SK-N-SH (cell line): ENCODE measurements at regions not wholly inside any gene's neighbourhood (a gene's known extent, or its start where the extent isn't known, plus 50 kb on each side); places are given as distances from the start of the nearest gene placed in this dataset.

ENCODE experiments used
- CTCF ChIA-PET: fragments of 300-600, 350-600 bp; formaldehyde crosslinking; extraction: SDS; loops from one replicate; lab custom pipeline; 2021; lab: Yijun Ruan, JAX
- POLR2A ChIA-PET: fragments of 350-600 bp; sonication (Branson Sonifier 250); formaldehyde crosslinking; extraction: SDS; loops from one replicate; lab custom pipeline; 2020; ENCODE audit warnings: antibody characterized with exemption, inconsistent platforms; lab: Yijun Ruan, JAX
- DNase-seq: peaks from one replicate; pipeline ENCODE4 v3.0.0; 2012
- H2AFZ ChIP-seq: fragments of 200-600 bp; sonication (generic); 2 replicates; pipeline ENCODE4 v1.8.1; 2016; ENCODE audit warnings: antibody characterized with exemption, mild to moderate bottlenecking, low read depth
- H3F3A ChIP-seq: fragments of 200-600 bp; sonication (generic); replicated peaks from 2 replicates; pipeline ENCODE3; 2016; ENCODE audit warnings: antibody characterized with exemption, mild to moderate bottlenecking; ENCODE audit not compliant: insufficient read depth
- H3K27ac ChIP-seq, 2 experiments: fragments of 200-500 bp in 1 of 2; fragments of 200-600 bp in 1 of 2; sonication (Bioruptor generic) in 1 of 2; sonication (generic), shearing (Covaris generic) in 1 of 2; 2 replicates each; pipeline versions ENCODE4 v1.5.1 to v1.6.1; 2014 to 2016; ENCODE audit warnings: low read depth in 2 of 2, inconsistent platforms in 1 of 2, low read length in 1 of 2, mild to moderate bottlenecking in 1 of 2, mixed read lengths in 1 of 2
- H3K27me3 ChIP-seq: fragments of 200-600 bp; sonication (generic), shearing (Covaris generic); 2 replicates; pipeline ENCODE4 v1.6.1; 2016; ENCODE audit warnings: mixed run types; ENCODE audit not compliant: insufficient read depth
- H3K36me3 ChIP-seq, 2 experiments: fragments of 200-500 bp in 1 of 2; fragments of 200-600 bp in 1 of 2; sonication (Bioruptor generic) in 1 of 2; sonication (generic) in 1 of 2; replicated peaks in 1 of 2; 2 replicates each; pipeline versions ENCODE3 to v1.5.1; 2014 to 2016; ENCODE audit warnings: low read length in 1 of 2, mild to moderate bottlenecking in 1 of 2; ENCODE audit not compliant: insufficient read depth in 2 of 2, control insufficient read depth in 1 of 2
- H3K4me1 ChIP-seq, 2 experiments: fragments of 200-500 bp in 1 of 2; fragments of 200-600 bp in 1 of 2; sonication (Bioruptor generic) in 1 of 2; sonication (generic), shearing (Covaris generic) in 1 of 2; 2 replicates each; pipeline versions ENCODE4 v1.5.1 to v1.6.1; 2014 to 2016; ENCODE audit warnings: low read depth in 1 of 2, low read length in 1 of 2, mixed run types in 1 of 2; ENCODE audit not compliant: insufficient read depth in 2 of 2, control insufficient read depth in 1 of 2
- H3K4me2 ChIP-seq: fragments of 200-600 bp; sonication (generic), shearing (Covaris generic); 2 replicates; pipeline ENCODE4 v1.6.1; 2017; ENCODE audit warnings: mixed run types
- H3K4me3 ChIP-seq, 2 experiments: fragments of 200-500 bp in 1 of 2; fragments of 200-600 bp in 1 of 2; sonication (Bioruptor generic) in 1 of 2; sonication (generic), shearing (Covaris generic) in 1 of 2; 2 replicates each; pipeline versions ENCODE4 v1.5.1 to v1.8.1; 2014 to 2016; ENCODE audit warnings: low read depth in 2 of 2, inconsistent platforms in 1 of 2, low read length in 1 of 2, mild to moderate bottlenecking in 1 of 2, mixed read lengths in 1 of 2, moderate library complexity in 1 of 2
- H3K79me2 ChIP-seq: fragments of 200-600 bp; sonication (generic); 2 replicates; pipeline ENCODE4 v1.8.1; 2017; ENCODE audit warnings: mild to moderate bottlenecking; ENCODE audit not compliant: insufficient read depth
- H3K9ac ChIP-seq: fragments of 200-600 bp; sonication (generic); 2 replicates; pipeline ENCODE4 v1.6.1; 2017; ENCODE audit warnings: mixed run types
- H3K9me2 ChIP-seq: fragments of 200-600 bp; sonication (generic); 2 replicates; pipeline ENCODE4 v1.6.1; 2017; ENCODE audit warnings: mixed run types
- H3K9me3 ChIP-seq: fragments of 200-600 bp; sonication (generic); 2 replicates; pipeline ENCODE4 v1.6.1; 2017; ENCODE audit warnings: mixed run types, mild to moderate bottlenecking, moderate library complexity
- H4K20me1 ChIP-seq: fragments of 200-600 bp; sonication (generic); 2 replicates; pipeline ENCODE4 v1.6.1; 2017; ENCODE audit warnings: mild to moderate bottlenecking, mixed run types; ENCODE audit not compliant: insufficient read depth
- CHD2 ChIP-seq: fragments of 150-350 bp; IDR thresholded peaks from 2 replicates; pipeline ENCODE4 v1.6.1; 2018; ENCODE audit warnings: low read length; ENCODE audit not compliant: partially characterized antibody
- ELF1 ChIP-seq: IDR thresholded peaks from 2 replicates; pipeline ENCODE4 v1.4.0; 2012
- EP300 ChIP-seq, 2 experiments: IDR thresholded peaks; 2 replicates each; pipeline versions ENCODE4 v1.4.0 to v1.6.1; 2012; ENCODE audit warnings: borderline replicate concordance in 1 of 2, low read depth in 1 of 2, low read length in 1 of 2
- FOXM1 ChIP-seq: IDR thresholded peaks from 2 replicates; pipeline ENCODE4 v1.4.0; 2012; ENCODE audit warnings: low read depth, mild to moderate bottlenecking
- GABPA ChIP-seq: IDR thresholded peaks from 2 replicates; pipeline ENCODE4 v1.4.0; 2012; ENCODE audit warnings: low read depth, mild to moderate bottlenecking
- GATA2 ChIP-seq: sonication (generic); formaldehyde crosslinking; IDR thresholded peaks from 2 replicates; pipeline ENCODE4 v1.5.0; 2020; ENCODE audit warnings: mild to moderate bottlenecking, missing genetic modification reagents
- MAX ChIP-seq: IDR thresholded peaks from 2 replicates; pipeline ENCODE4 v1.4.0; 2012; ENCODE audit warnings: low read depth
- MEF2A ChIP-seq: IDR thresholded peaks from 2 replicates; pipeline ENCODE4 v1.4.0; 2012; ENCODE audit warnings: low read depth, borderline replicate concordance
- MXI1 ChIP-seq: IDR thresholded peaks from 2 replicates; pipeline ENCODE4 v1.6.1; 2012; ENCODE audit warnings: mild to moderate bottlenecking, low read depth, low read length, improper control_type of control experiment
- POLR2AphosphoS5 ChIP-seq: IDR thresholded peaks from 2 replicates; pipeline ENCODE4 v1.6.1; 2012; ENCODE audit warnings: low read depth, low read length
- RAD21 ChIP-seq: IDR thresholded peaks from 2 replicates; pipeline ENCODE4 v1.6.1; 2012; ENCODE audit warnings: mild to moderate bottlenecking, low read length
- RCOR1 ChIP-seq: fragments of 150-350 bp; IDR thresholded peaks from 2 replicates; pipeline ENCODE4 v1.6.1; 2017; ENCODE audit warnings: antibody characterized with exemption, low read length
- REST ChIP-seq: IDR thresholded peaks from 2 replicates; pipeline ENCODE4 v1.6.1; 2012; ENCODE audit warnings: mild to moderate bottlenecking, low read depth, low read length, moderate library complexity
- RFX5 ChIP-seq: IDR thresholded peaks from 2 replicates; pipeline ENCODE4 v1.6.1; 2012; ENCODE audit warnings: mild to moderate bottlenecking, improper control_type of control experiment, low read length
- RXRA ChIP-seq: IDR thresholded peaks from 2 replicates; pipeline ENCODE4 v1.4.0; 2012; ENCODE audit warnings: low read depth, mild to moderate bottlenecking, borderline replicate concordance
- TAF1 ChIP-seq: IDR thresholded peaks from 2 replicates; pipeline ENCODE4 v1.6.1; 2012; ENCODE audit warnings: low read depth, mild to moderate bottlenecking, low read length, moderate library complexity, borderline replicate concordance
- TCF12 ChIP-seq: IDR thresholded peaks from 2 replicates; pipeline ENCODE4 v1.4.0; 2012
- USF1 ChIP-seq: IDR thresholded peaks from 2 replicates; pipeline ENCODE4 v1.4.0; 2012; ENCODE audit warnings: low read depth, borderline replicate concordance
- YY1 ChIP-seq: IDR thresholded peaks from 2 replicates; pipeline ENCODE4 v1.4.0; 2012; ENCODE audit warnings: low read depth, mild to moderate bottlenecking
- WGBS: methylation state at CpG from one replicate; pipeline ENCODE4 v1.1.6; 2017; ENCODE audit warnings: low lambda C conversion rate; 5-methylcytosine and 5-hydroxymethylcytosine counted together
- TF ChIP-seq, protein P1 (sequence below): IDR thresholded peaks from 2 replicates; pipeline ENCODE4; 2012
- TF ChIP-seq, protein P2 (sequence below): IDR thresholded peaks from 2 replicates; pipeline ENCODE4 v1.4.0; 2012; ENCODE audit warnings: low read depth, borderline replicate concordance

DNA sequence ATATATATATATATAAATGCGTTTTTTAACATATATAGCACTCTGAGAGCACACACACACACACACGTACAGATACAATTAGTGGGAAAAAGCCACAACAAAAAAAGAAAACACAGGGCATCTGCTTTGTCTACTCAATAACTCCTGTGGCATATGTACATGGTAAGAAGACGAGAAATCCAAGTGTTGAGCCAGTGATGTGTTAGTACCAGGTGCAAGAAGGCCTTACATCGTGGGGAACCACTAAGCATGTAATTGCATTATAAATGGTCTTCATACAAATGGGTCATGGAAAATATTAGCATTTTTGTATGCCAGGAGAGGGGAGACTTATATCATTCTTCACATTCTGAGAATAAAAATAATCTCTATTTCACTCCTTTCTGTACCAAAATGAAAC lies 62.7 kb upstream of the FAM47B start:
- no peaks in the 10 kb centered on the region for H3K4me1 ChIP-seq
- no peak overlapping the region for H3K4me3 ChIP-seq
- H3K9me2 ChIP-seq, result no peaks in the 10 kb centered on the region
- no peaks in the 10 kb centered on the region for H3K9me3 ChIP-seq
- H3K79me2 ChIP-seq, result no peaks in the 10 kb centered on the region
- POLR2A ChIA-PET, result no interaction called here
- 8% methylated on average over 4 of the region's 4 CpGs for WGBS
- H4K20me1 ChIP-seq, result no peaks in the 10 kb centered on the region
- CTCF ChIA-PET, result no interaction called here
- H2AFZ ChIP-seq, result no peak overlapping the region
- H3F3A ChIP-seq, result no peaks in the 10 kb centered on the region
- H3K36me3 ChIP-seq, result no peaks in the 10 kb centered on the region
- H3K9ac ChIP-seq, result no peak overlapping the region
- H3K27ac ChIP-seq, result no peak overlapping the region
- DNase-seq, result no peak
- no peak overlapping the region for H3K4me2 ChIP-seq
- TF ChIP-seq MEF2A (no peak), RCOR1 (no peak), MAX (no peak), RAD21 (no peak), ELF1 (no peak), RXRA (no peak), GABPA (no peak), RFX5 (no peak), TAF1 (no peak), YY1 (no peak), MXI1 (no peak)
- TF ChIP-seq, protein P1, sequence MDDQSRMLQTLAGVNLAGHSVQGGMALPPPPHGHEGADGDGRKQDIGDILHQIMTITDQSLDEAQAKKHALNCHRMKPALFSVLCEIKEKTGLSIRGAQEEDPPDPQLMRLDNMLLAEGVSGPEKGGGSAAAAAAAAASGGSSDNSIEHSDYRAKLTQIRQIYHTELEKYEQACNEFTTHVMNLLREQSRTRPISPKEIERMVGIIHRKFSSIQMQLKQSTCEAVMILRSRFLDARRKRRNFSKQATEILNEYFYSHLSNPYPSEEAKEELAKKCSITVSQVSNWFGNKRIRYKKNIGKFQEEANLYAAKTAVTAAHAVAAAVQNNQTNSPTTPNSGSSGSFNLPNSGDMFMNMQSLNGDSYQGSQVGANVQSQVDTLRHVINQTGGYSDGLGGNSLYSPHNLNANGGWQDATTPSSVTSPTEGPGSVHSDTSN, result no peak
- H3K27me3 ChIP-seq, result peaks cover 3% of the 10 kb centered on the region; the same call in 1 of the 2 replicates

DNA sequence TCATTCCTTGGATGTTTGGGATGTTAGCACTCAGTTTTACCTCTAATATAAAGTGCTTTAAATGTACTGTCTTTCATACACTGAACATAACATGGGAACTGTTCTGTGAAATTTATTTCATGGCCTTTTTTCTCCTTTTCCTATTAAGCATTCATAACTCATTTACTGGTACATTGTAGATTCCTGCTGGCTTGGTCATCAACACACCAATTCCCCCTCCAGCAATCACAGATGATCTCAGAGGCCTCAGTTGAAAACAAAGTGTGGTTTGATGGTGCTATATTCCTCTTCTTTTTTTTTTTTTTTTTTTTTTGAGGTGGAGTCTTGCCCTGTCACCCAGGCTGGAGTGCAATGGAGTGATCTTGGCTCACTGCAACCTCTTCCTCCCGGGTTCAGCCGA lies 61.9 kb upstream of the FAM47B start:
- H3K4me2 ChIP-seq, result no peak overlapping the region
- H2AFZ ChIP-seq, result no peak overlapping the region
- H3K4me1 ChIP-seq, result no peaks in the 10 kb centered on the region
- H3K9me2 ChIP-seq, result no peaks in the 10 kb centered on the region
- 3% methylated on average over 2 of the region's 2 CpGs for WGBS
- POLR2A ChIA-PET, result no interaction called here
- no peak for TF ChIP-seq CHD2
- TF ChIP-seq USF1, result no peak
- no peak for TF ChIP-seq FOXM1
- TF ChIP-seq GATA2 (CRISPR knock-in tag), result no peak
- TF ChIP-seq, protein P1, result no peak
- TF ChIP-seq, protein P2, sequence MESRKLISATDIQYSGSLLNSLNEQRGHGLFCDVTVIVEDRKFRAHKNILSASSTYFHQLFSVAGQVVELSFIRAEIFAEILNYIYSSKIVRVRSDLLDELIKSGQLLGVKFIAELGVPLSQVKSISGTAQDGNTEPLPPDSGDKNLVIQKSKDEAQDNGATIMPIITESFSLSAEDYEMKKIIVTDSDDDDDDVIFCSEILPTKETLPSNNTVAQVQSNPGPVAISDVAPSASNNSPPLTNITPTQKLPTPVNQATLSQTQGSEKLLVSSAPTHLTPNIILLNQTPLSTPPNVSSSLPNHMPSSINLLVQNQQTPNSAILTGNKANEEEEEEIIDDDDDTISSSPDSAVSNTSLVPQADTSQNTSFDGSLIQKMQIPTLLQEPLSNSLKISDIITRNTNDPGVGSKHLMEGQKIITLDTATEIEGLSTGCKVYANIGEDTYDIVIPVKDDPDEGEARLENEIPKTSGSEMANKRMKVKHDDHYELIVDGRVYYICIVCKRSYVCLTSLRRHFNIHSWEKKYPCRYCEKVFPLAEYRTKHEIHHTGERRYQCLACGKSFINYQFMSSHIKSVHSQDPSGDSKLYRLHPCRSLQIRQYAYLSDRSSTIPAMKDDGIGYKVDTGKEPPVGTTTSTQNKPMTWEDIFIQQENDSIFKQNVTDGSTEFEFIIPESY, result no peak
- TF ChIP-seq ELF1, result no peak
- no peak for TF ChIP-seq GABPA
- no peak for TF ChIP-seq POLR2AphosphoS5
- TF ChIP-seq MEF2A, result no peak
- no peak for TF ChIP-seq TCF12
- TF ChIP-seq REST, result no peak
- TF ChIP-seq EP300 (IDR thresholded peaks at IDR 0.05; ENCODE audit: borderline replicate concordance in 1 of 2, low read depth in 1 of 2, low read length in 1 of 2), result no peak
- TF ChIP-seq, all 33 proteins: peak for 0
- no peaks in the 10 kb centered on the region for H3K36me3 ChIP-seq
- no peaks in the 10 kb centered on the region for H3K79me2 ChIP-seq
- H3K27me3 ChIP-seq, result peaks cover 3% of the 10 kb centered on the region; the same call in 1 of the 2 replicates
- H3F3A ChIP-seq, result no peaks in the 10 kb centered on the region
- no peak overlapping the region for H3K9ac ChIP-seq
- CTCF ChIA-PET, result no interaction called here
- no peak overlapping the region for H3K4me3 ChIP-seq
- H4K20me1 ChIP-seq, result no peaks in the 10 kb centered on the region
- DNase-seq, result no peak
- no peaks in the 10 kb centered on the region for H3K9me3 ChIP-seq
- no peak overlapping the region for H3K27ac ChIP-seq
